Erythroblast (primary cell): ENCODE measurements at regions not wholly inside any gene's neighbourhood (a gene's known extent, or its start where the extent isn't known, plus 50 kb on each side); places are given as distances from the start of the nearest gene placed in this dataset.

ENCODE experiments used
- GATA1 ChIP-seq: IDR thresholded peaks from 2 replicates; pipeline ENCODE4 v1.6.1; 2011; ENCODE audit warnings: low read depth, mild to moderate bottlenecking, control low read depth, low read length, moderate library complexity
- POLR2A ChIP-seq: IDR thresholded peaks from 2 replicates; pipeline ENCODE4 v1.6.1; 2011; ENCODE audit warnings: mild to moderate bottlenecking, low read length

DNA sequence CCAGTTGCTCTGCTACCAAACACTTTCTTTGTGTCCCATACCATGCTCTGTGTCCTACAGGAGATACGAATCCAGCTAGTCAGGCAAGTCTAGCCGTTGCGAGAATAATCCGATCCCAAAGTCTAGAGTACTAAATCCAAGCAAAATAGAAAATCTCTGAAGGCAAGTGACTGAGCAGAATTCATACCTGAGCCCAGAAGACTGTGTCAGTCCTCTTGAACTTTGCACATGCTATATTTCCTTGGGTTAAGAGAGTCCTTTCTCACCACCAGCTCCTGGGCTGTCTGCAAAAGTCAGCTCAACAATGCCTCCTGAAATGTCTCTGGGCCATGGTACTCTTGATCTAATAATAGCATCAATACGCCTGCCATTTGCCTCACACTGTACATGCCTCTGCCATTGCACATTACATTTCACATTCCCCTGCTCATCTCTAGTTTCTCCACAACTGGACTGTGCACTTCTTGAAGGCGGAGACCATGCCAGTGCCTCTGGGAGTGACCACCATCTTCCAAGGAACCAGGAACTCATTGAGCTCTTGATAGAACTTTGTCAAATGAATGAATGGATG is 265.8 kb upstream of the ID2 start:
- no peak for TF ChIP-seq POLR2A
- TF ChIP-seq GATA1 = no peak
